HepG2 (cell line): ENCODE measurements at regions not wholly inside any gene's neighbourhood (a gene's known extent, or its start where the extent isn't known, plus 50 kb on each side); places are given as distances from the start of the nearest gene placed in this dataset.

ENCODE experiments used
- ATAC-seq: fragments of 200-7000 bp; cut with Tn5 transposase; 3 replicates; pipeline ENCODE4 v1.9.1; 2020; ENCODE audit warnings: mild to moderate bottlenecking, moderate library complexity
- BruUV-seq: library from RNA; stranded (reverse); fragments of 400-500 nt; replicated peaks from 2 replicates; lab custom pipeline; 2021; lab: Mats Ljungman, UMichigan
- CTCF ChIA-PET: fragments of 300-600 bp; formaldehyde crosslinking; extraction: SDS; loops from one replicate; lab custom pipeline; 2021; ENCODE audit warnings: low total read pairs, inconsistent platforms, low intra/inter-chr PET ratio; lab: Yijun Ruan, JAX
- POLR2A ChIA-PET: fragments of 350-600 bp; sonication (Branson Sonifier 250); formaldehyde crosslinking; loops from one replicate; lab custom pipeline; 2020; ENCODE audit warnings: antibody characterized with exemption, inconsistent platforms; lab: Yijun Ruan, JAX
- DNase-seq: peaks from one replicate; pipeline ENCODE4 v3.0.0-alpha.2; 2015; ENCODE audit warnings: low spot score
- FAIRE-seq: peaks from 3 replicates; lab custom pipeline; 2011; peaks lifted over from hg19 to GRCh38; lab: Jason Lieb, UNC
- H2AFZ ChIP-seq: one replicate; pipeline ENCODE4 v1.6.1; 2011; ENCODE audit warnings: low read length, inconsistent platforms
- H3K27ac ChIP-seq: fragments of 300-600 bp; 3 replicates; pipeline ENCODE4 v1.8.0; 2011; ENCODE audit warnings: mixed run types, mild to moderate bottlenecking, mixed read lengths, low read length, inconsistent platforms; ENCODE audit not compliant: insufficient read depth; ENCODE audit errors: extremely low read length
- H3K27me3 ChIP-seq, 2 experiments: fragments of 200-600 bp in 1 of 2; 2 replicates in 1 of 2; 3 replicates in 1 of 2; pipeline versions ENCODE4 v1.6.0 to v1.8.0; 2011; ENCODE audit warnings: low read length in 2 of 2, mild to moderate bottlenecking in 2 of 2, moderate library complexity in 2 of 2, inconsistent platforms in 1 of 2; ENCODE audit not compliant: insufficient read depth in 2 of 2, control insufficient read depth in 1 of 2
- H3K36me3 ChIP-seq, 2 experiments: fragments of 200-600 bp in 1 of 2; replicated peaks in 1 of 2; 2 replicates in 1 of 2; 3 replicates in 1 of 2; pipeline versions ENCODE4 v1.5.1 to v1.8.0; 2011; ENCODE audit warnings: low read length in 2 of 2, inconsistent platforms in 1 of 2; ENCODE audit not compliant: insufficient read depth in 2 of 2, control insufficient read depth in 1 of 2
- H3K4me1 ChIP-seq: 2 replicates; pipeline ENCODE4 v1.5.1; 2012; ENCODE audit warnings: low read length, inconsistent platforms; ENCODE audit not compliant: insufficient read depth
- H3K4me2 ChIP-seq: 2 replicates; pipeline ENCODE4 v1.6.0; 2011; ENCODE audit warnings: low read depth, low read length, inconsistent platforms
- H3K4me3 ChIP-seq, 3 experiments: fragments of 200-600 bp in 1 of 3; sonication (generic), shearing (Covaris generic) in 1 of 3; replicated peaks in 1 of 3; 2 replicates each; pipeline ENCODE4 v1.5.1; 2011 to 2016; ENCODE audit warnings: low read length in 3 of 3, inconsistent platforms in 2 of 3, low read depth in 2 of 3, mild to moderate bottlenecking in 2 of 3, control low read depth in 1 of 3, mixed read lengths in 1 of 3; ENCODE audit not compliant: insufficient read depth in 1 of 3
- H3K79me2 ChIP-seq: one replicate; pipeline ENCODE4 v1.6.1; 2011; ENCODE audit warnings: low read length, inconsistent platforms; ENCODE audit not compliant: insufficient read depth
- H3K9ac ChIP-seq: 2 replicates; pipeline ENCODE4 v1.6.0; 2011; ENCODE audit warnings: mild to moderate bottlenecking, low read depth, low read length, inconsistent platforms; ENCODE audit not compliant: insufficient read depth
- H3K9me3 ChIP-seq: 2 replicates; pipeline ENCODE4 v1.5.1; 2012; ENCODE audit warnings: mild to moderate bottlenecking, low read length
- H4K20me1 ChIP-seq: 2 replicates; pipeline ENCODE4 v1.6.0; 2011; ENCODE audit warnings: inconsistent platforms, mild to moderate bottlenecking, low read length, moderate library complexity; ENCODE audit not compliant: insufficient read depth
- BHLHE40 ChIP-seq: IDR thresholded peaks from 2 replicates; pipeline ENCODE4 v1.6.1; 2011; ENCODE audit warnings: low read length, improper control_type of control experiment
- CC2D1A ChIP-seq: sonication (generic); formaldehyde crosslinking; IDR thresholded peaks from 2 replicates; pipeline ENCODE4 v1.8.1; 2023; ENCODE audit warnings: mild to moderate bottlenecking, missing genetic modification reagents
- FOXK1 ChIP-seq: sonication (generic); formaldehyde crosslinking; IDR thresholded peaks from 2 replicates; pipeline ENCODE4 v1.4.0; 2020; ENCODE audit warnings: low read depth, missing genetic modification reagents, borderline replicate concordance
- KDM6A ChIP-seq: IDR thresholded peaks from 2 replicates; pipeline ENCODE4 v1.6.1; 2016; ENCODE audit warnings: low read depth
- MTF2 ChIP-seq: sonication (generic); formaldehyde crosslinking; IDR thresholded peaks from 2 replicates; pipeline ENCODE4 v1.5.0; 2020; ENCODE audit warnings: missing genetic modification reagents, borderline replicate concordance
- SMARCC2 ChIP-seq: fragments of 450-650 bp; IDR thresholded peaks from 2 replicates; pipeline ENCODE4 v1.6.1; 2017; ENCODE audit warnings: antibody characterized with exemption, mild to moderate bottlenecking
- ZNF234 ChIP-seq: sonication (generic); formaldehyde crosslinking; conservative IDR thresholded peaks from 2 replicates; pipeline ENCODE4 v1.5.1; 2020; ENCODE audit warnings: mild to moderate bottlenecking, missing genetic modification reagents
- ZNF550 ChIP-seq: sonication (generic); formaldehyde crosslinking; IDR thresholded peaks from 2 replicates; pipeline ENCODE4 v1.4.0; 2020; ENCODE audit warnings: mild to moderate bottlenecking, missing genetic modification reagents, borderline replicate concordance
- ZNF644 ChIP-seq: IDR thresholded peaks from 2 replicates; pipeline ENCODE4 v1.6.1; 2016; ENCODE audit warnings: low read depth
- ZNF781 ChIP-seq: sonication (generic); formaldehyde crosslinking; IDR thresholded peaks from 2 replicates; pipeline ENCODE4 v1.5.1; 2020; ENCODE audit warnings: borderline replicate concordance, mild to moderate bottlenecking, missing genetic modification reagents; ENCODE audit errors: not compliant biosample characterization
- ZNF883 ChIP-seq: sonication (generic); formaldehyde crosslinking; IDR thresholded peaks from 2 replicates; pipeline ENCODE4 v1.5.1; 2020; ENCODE audit warnings: mild to moderate bottlenecking, missing genetic modification reagents; ENCODE audit errors: not compliant biosample characterization
- WGBS: methylation state at CpG from one replicate; pipeline ENCODE4 v1.1.6; 2017; ENCODE audit warnings: low lambda C conversion rate; 5-methylcytosine and 5-hydroxymethylcytosine counted together
- in situ Hi-C: cut with HindIII; loops from 2 replicates; pipeline ENCODE4 v1.10.0; 2017; ENCODE audit warnings: low pct_unique_long_range_greater_than_20kb; ENCODE audit not compliant: extremely low pct_ligation_motif_present
- intact Hi-C: fragments of 100-400 bp; cut with micrococcal nuclease; formaldehyde crosslinking; loops from one replicate; pipeline ENCODE4 v1.10.0; 2022; ENCODE audit not compliant: unreplicated experiment
- TF ChIP-seq, protein P1 (sequence below): sonication (generic); formaldehyde crosslinking; IDR thresholded peaks from 2 replicates; pipeline ENCODE4 v1.4.0; 2020; ENCODE audit warnings: missing genetic modification reagents
- TF ChIP-seq, protein P2 (sequence below), 2 experiments: sonication (generic) in 1 of 2; formaldehyde crosslinking in 1 of 2; IDR thresholded peaks; 2 replicates each; pipeline versions ENCODE4 v1.4.0 to v1.6.1; 2018 to 2020; ENCODE audit warnings: missing genetic modification reagents in 2 of 2, borderline replicate concordance in 1 of 2, low read depth in 1 of 2, mild to moderate bottlenecking in 1 of 2, missing biosample characterization in 1 of 2
- TF ChIP-seq, protein P3 (sequence below): sonication (generic); formaldehyde crosslinking; IDR thresholded peaks from 2 replicates; pipeline ENCODE4 v1.5.0; 2020; ENCODE audit warnings: missing genetic modification reagents

DNA sequence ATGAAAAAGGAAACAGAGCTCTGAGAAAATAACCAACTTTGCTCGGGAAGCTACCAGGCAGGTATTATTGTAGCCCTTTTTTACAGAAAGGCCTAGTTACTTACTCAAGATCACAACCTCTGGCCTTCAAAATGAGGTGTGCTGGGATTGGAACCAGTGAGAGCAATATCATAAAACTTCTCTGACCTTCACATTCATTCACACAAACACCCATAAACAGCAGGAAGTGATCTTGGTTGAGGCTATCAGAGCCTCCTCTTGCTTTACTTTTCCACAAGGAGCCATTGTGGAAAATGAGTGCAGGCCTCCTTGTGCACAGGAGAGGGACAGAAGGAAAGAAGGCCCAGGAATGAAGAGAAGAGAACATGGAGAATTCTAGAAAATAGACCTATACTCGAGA lies 204.5 kb upstream of the NPVF start:
- CTCF ChIA-PET: no interaction called here
- Histone ChIP-seq H3K4me3 (no peak overlapping the region), H3K36me3 (no peaks in the 10 kb centered on the region), H2AFZ (no peak overlapping the region), H3K27ac (no peak overlapping the region)
- POLR2A ChIA-PET: no interaction called here
- no peak for ATAC-seq
- TF ChIP-seq ZNF883 (no peak), ZNF781 (CRISPR knock-in tag) (no peak), BHLHE40 (no peak), ZNF644 (CRISPR knock-in tag) (no peak), MTF2 (CRISPR knock-in tag) (no peak), KDM6A (no peak), ZNF550 (CRISPR knock-in tag) (no peak), ZNF234 (CRISPR knock-in tag) (no peak), SMARCC2 (no peak), CC2D1A (CRISPR knock-in tag) (no peak), FOXK1 (no peak)
- TF ChIP-seq, protein P1, sequence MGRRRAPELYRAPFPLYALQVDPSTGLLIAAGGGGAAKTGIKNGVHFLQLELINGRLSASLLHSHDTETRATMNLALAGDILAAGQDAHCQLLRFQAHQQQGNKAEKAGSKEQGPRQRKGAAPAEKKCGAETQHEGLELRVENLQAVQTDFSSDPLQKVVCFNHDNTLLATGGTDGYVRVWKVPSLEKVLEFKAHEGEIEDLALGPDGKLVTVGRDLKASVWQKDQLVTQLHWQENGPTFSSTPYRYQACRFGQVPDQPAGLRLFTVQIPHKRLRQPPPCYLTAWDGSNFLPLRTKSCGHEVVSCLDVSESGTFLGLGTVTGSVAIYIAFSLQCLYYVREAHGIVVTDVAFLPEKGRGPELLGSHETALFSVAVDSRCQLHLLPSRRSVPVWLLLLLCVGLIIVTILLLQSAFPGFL (CRISPR knock-in tag): no peak
- TF ChIP-seq, protein P2, sequence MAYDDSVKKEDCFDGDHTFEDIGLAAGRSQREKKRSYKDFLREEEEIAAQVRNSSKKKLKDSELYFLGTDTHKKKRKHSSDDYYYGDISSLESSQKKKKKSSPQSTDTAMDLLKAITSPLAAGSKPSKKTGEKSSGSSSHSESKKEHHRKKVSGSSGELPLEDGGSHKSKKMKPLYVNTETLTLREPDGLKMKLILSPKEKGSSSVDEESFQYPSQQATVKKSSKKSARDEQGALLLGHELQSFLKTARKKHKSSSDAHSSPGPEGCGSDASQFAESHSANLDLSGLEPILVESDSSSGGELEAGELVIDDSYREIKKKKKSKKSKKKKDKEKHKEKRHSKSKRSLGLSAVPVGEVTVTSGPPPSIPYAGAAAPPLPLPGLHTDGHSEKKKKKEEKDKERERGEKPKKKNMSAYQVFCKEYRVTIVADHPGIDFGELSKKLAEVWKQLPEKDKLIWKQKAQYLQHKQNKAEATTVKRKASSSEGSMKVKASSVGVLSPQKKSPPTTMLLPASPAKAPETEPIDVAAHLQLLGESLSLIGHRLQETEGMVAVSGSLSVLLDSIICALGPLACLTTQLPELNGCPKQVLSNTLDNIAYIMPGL (CRISPR knock-in tag; IDR thresholded peaks at IDR 0.05; ENCODE audit: borderline replicate concordance in 1 of 2, low read depth in 1 of 2): no peak
- TF ChIP-seq, protein P3, sequence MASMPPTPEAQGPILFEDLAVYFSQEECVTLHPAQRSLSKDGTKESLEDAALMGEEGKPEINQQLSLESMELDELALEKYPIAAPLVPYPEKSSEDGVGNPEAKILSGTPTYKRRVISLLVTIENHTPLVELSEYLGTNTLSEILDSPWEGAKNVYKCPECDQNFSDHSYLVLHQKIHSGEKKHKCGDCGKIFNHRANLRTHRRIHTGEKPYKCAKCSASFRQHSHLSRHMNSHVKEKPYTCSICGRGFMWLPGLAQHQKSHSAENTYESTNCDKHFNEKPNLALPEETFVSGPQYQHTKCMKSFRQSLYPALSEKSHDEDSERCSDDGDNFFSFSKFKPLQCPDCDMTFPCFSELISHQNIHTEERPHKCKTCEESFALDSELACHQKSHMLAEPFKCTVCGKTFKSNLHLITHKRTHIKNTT: no peak
- TF ChIP-seq, all 625 proteins: peak for 0
- no peak overlapping the region for H3K4me2 ChIP-seq
- no peaks in the 10 kb centered on the region for H3K9me3 ChIP-seq
- 0 out of 5 replicates have a peak, but pooled peaks cover 0 to 2% of the 10 kb centered on the region in 2 experiments for H3K27me3 ChIP-seq
- BruUV-seq: no TSS peak
- no peaks in the 10 kb centered on the region for H3K79me2 ChIP-seq
- FAIRE-seq (no peak), DNase-seq (no peak)
- intact Hi-C loops (no loop called here), in situ Hi-C loops (no loop called here)
- H4K20me1 ChIP-seq: no peaks in the 10 kb centered on the region
- H3K9ac ChIP-seq: no peak overlapping the region
- WGBS: 10% methylated on average over 2 of the region's 2 CpGs
- H3K4me1 ChIP-seq: peaks cover 12% of the 10 kb centered on the region
